Breast epithelium (tissue), 4 donors: ENCODE measurements at regions not wholly inside any gene's neighbourhood (a gene's known extent, or its start where the extent isn't known, plus 50 kb on each side); places are given as distances from the start of the nearest gene placed in this dataset.

ENCODE experiments used
- DNase-seq, 2 donors: peaks; one replicate each; pipeline ENCODE4 v3.0.0-alpha.2; 2019; ENCODE audit warnings: low spot score in 2 of 2
- H3K27ac ChIP-seq, 2 donors: fragments of 200-600 bp; sonication (generic) in 1 of 2; one replicate each; pipeline ENCODE4 v1.5.1; 2016 to 2019; ENCODE audit warnings: mild to moderate bottlenecking in 1 of 2
- H3K27me3 ChIP-seq, 2 donors: fragments of 200-600 bp; sonication (generic) in 1 of 2; one replicate each; pipeline versions ENCODE4 v1.5.1 to v1.6.0; 2017 to 2019; ENCODE audit warnings: control low read depth in 1 of 2, mild to moderate bottlenecking in 1 of 2
- H3K36me3 ChIP-seq: fragments of 200-600 bp; one replicate; pipeline ENCODE4 v1.5.1; 2019
- H3K4me1 ChIP-seq, 2 donors: fragments of 200-600 bp; sonication (generic); one replicate each; pipeline ENCODE4 v1.5.1; 2016 to 2019; ENCODE audit warnings: control low read depth in 1 of 2
- H3K4me3 ChIP-seq, 3 donors: fragments of 200-600 bp; sonication (generic); 1 replicate in 2 of 3; 2 replicates in 1 of 3; pipeline ENCODE4 v1.5.1; 2016 to 2019; ENCODE audit warnings: mild to moderate bottlenecking in 3 of 3, moderate library complexity in 2 of 3
- H3K9me3 ChIP-seq, 2 donors: fragments of 200-600 bp; sonication (generic) in 1 of 2; one replicate each; pipeline ENCODE4 v1.5.1; 2016 to 2019; ENCODE audit warnings: control low read depth in 1 of 2
- CTCF ChIP-seq, 3 donors: fragments of 450-650 bp; IDR thresholded peaks; one replicate each; pipeline ENCODE4 v1.5.1; 2016 to 2017; ENCODE audit warnings: antibody characterized with exemption in 3 of 3, mild to moderate bottlenecking in 3 of 3, moderate library complexity in 3 of 3
- POLR2A ChIP-seq: fragments of 450-650 bp; IDR thresholded peaks from one replicate; pipeline ENCODE4 v1.6.1; 2016; ENCODE audit warnings: antibody characterized with exemption, mild to moderate bottlenecking, moderate library complexity
- POLR2AphosphoS5 ChIP-seq, 3 donors: sonication (generic); formaldehyde crosslinking; IDR thresholded peaks; one replicate each; pipeline ENCODE4 v1.6.1; 2017; ENCODE audit warnings: antibody characterized with exemption in 3 of 3
- intact Hi-C: fragments of 100-400 bp; cut with DNase I; formaldehyde crosslinking; loops from one replicate; pipeline ENCODE4 v1.15.1; 2023; ENCODE audit warnings: low total_unique reads

GRCh38 chr3:164515256-164515655 is 563.0 kb downstream of the SI start:
- DNase-seq, result no peak
- H3K4me3 ChIP-seq, result no peak overlapping the region
- intact Hi-C loops, result no loop called here
- H3K36me3 ChIP-seq, result no peaks in the 10 kb centered on the region
- H3K4me1 ChIP-seq, result no peaks in the 10 kb centered on the region
- no peaks in the 10 kb centered on the region for H3K27me3 ChIP-seq
- peaks cover 0 to 30% of the 10 kb centered on the region in 2 donors for H3K9me3 ChIP-seq
- no peak overlapping the region for H3K27ac ChIP-seq
- TF ChIP-seq POLR2A (no peak), POLR2AphosphoS5 (IDR thresholded peaks at IDR 0.05) (no peak), CTCF (IDR thresholded peaks at IDR 0.05) (no peak)

- Histone ChIP-seq H3K4me1 (no peaks in the 10 kb centered on the region), H3K27me3 (no peaks in the 10 kb centered on the region), H3K9me3 (peaks cover 0 to 24% of the 10 kb centered on the region in 2 donors), H3K27ac (no peak overlapping the region), H3K36me3 (no peaks in the 10 kb centered on the region), H3K4me3 (no peak overlapping the region)
- no peak for TF ChIP-seq POLR2A
- no peak for TF ChIP-seq POLR2AphosphoS5 (IDR thresholded peaks at IDR 0.05)
- no peak for TF ChIP-seq CTCF (IDR thresholded peaks at IDR 0.05)
- DNase-seq, result no peak
- intact Hi-C loops, result no loop called here
Observed at GRCh38 chr3:164514576-164514975, 563.7 kb downstream of the SI start.

GRCh38 chr3:164507886-164508285 is 570.4 kb downstream of the SI start:
- Histone ChIP-seq H3K4me1 (no peaks in the 10 kb centered on the region), H3K27me3 (no peaks in the 10 kb centered on the region), H3K27ac (no peak overlapping the region), H3K4me3 (no peak overlapping the region), H3K9me3 (no peaks in the 10 kb centered on the region), H3K36me3 (no peaks in the 10 kb centered on the region)
- TF ChIP-seq CTCF (IDR thresholded peaks at IDR 0.05) (no peak), POLR2A (no peak), POLR2AphosphoS5 (IDR thresholded peaks at IDR 0.05) (no peak)
- intact Hi-C loops, result no loop called here
- DNase-seq, result no peak

GRCh38 chr3:164498917-164499316 is 579.4 kb downstream of the SI start:
- Histone ChIP-seq H3K36me3 (no peaks in the 10 kb centered on the region), H3K9me3 (no peaks in the 10 kb centered on the region), H3K27me3 (no peaks in the 10 kb centered on the region), H3K27ac (no peak overlapping the region), H3K4me1 (no peaks in the 10 kb centered on the region), H3K4me3 (no peak overlapping the region)
- intact Hi-C loops, result no loop called here
- TF ChIP-seq POLR2A, result no peak
- no peak for TF ChIP-seq POLR2AphosphoS5 (IDR thresholded peaks at IDR 0.05)
- TF ChIP-seq CTCF (IDR thresholded peaks at IDR 0.05), result no peak
- no peak for DNase-seq

GRCh38 chr3:164488893-164489292 is 589.4 kb downstream of the SI start:
- Histone ChIP-seq H3K36me3 (no peaks in the 10 kb centered on the region), H3K27ac (no peak overlapping the region), H3K4me3 (no peak overlapping the region), H3K4me1 (no peaks in the 10 kb centered on the region), H3K9me3 (no peaks in the 10 kb centered on the region), H3K27me3 (no peaks in the 10 kb centered on the region)
- no peak for DNase-seq
- intact Hi-C loops, result no loop called here
- TF ChIP-seq POLR2A (no peak), CTCF (IDR thresholded peaks at IDR 0.05) (no peak), POLR2AphosphoS5 (IDR thresholded peaks at IDR 0.05) (no peak)
